ENCODE measurements at regions not wholly inside any gene's neighbourhood (a gene's known extent, or its start where the extent isn't known, plus 50 kb on each side); places are given as distances from the start of the nearest gene placed in this dataset.

DNA sequence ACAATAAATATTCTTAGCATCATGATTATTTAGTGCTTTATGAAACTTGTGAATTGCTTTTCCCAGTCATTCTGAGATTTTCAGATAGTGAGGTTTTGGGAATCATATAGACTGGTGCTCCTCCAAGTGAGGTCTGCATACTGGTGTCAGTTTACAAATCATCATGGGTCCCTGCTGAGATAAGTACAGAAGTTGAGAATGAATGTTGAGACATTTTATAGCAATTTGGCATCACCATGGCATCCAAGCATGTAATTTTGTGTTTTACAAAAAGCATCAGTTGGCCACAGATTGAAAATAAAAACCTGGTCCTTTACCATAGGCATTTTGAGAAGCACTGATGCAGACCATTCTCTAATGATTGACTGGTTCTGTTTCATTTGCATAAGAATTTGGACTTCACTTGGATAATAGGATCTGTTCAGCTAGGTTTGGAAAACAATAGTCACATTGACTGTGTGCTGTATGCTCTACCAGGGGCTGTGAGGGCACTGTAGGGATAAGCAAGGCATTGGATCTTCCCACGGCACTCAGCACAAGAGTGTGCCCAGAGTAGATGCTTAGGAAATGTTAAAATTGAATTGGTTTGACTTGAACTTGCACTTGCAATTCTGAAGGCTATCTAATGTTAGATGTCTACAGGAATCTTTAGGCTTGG is 79.0 kb upstream of the JUN start:
- TF ChIP-seq CTCF (IDR thresholded peaks at IDR 0.05; ENCODE audit: insufficient read depth, low read depth, low read length, missing control alignments), result no peak
- H3K4me3 ChIP-seq (ENCODE audit: low read length), result no peak overlapping the region
- no peak for DNase-seq (ENCODE audit: low read depth)

- no peak for DNase-seq (ENCODE audit: low read depth)
- no peak overlapping the region for H3K4me3 ChIP-seq (ENCODE audit: low read length)
- no peak for TF ChIP-seq CTCF (IDR thresholded peaks at IDR 0.05; ENCODE audit: insufficient read depth, low read depth, low read length, missing control alignments)
These were observed 80.8 kb upstream of the JUN start for GRCh38 chr1:58864654-58865053.

DNA sequence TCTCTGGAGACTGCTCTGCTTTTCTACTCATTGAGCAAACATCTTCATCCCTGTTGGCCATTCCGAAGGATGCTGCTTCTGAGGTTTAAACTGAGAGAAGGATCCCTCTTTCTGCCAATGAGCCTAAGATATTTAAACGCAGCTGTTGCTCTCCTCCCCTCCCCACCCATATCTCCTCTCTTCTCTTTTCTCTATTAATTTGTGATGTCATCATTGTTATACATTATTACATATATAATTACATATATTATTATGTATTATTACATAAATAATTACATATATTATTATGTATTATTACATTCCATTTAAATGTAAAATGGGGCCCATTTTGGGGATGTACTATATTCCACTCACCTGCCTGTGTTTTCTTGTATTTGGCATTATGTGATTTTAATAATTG is 82.7 kb upstream of the JUN start:
- no peak overlapping the region for H3K4me3 ChIP-seq (ENCODE audit: low read length)
- no peak for DNase-seq (ENCODE audit: low read depth)
- TF ChIP-seq CTCF (IDR thresholded peaks at IDR 0.05; ENCODE audit: insufficient read depth, low read depth, low read length, missing control alignments), result no peak

GRCh38 chr1:58869638-58870297 is 85.9 kb upstream of the JUN start:
- H3K4me3 ChIP-seq (ENCODE audit: low read length), result no peak overlapping the region
- no peak for TF ChIP-seq CTCF (IDR thresholded peaks at IDR 0.05; ENCODE audit: insufficient read depth, low read depth, low read length, missing control alignments)
- no peak for DNase-seq (ENCODE audit: low read depth)

GRCh38 chr1:58870298-58870676 is 86.4 kb upstream of the JUN start:
- no peak for TF ChIP-seq CTCF (IDR thresholded peaks at IDR 0.05; ENCODE audit: insufficient read depth, low read depth, low read length, missing control alignments)

GRCh38 chr1:58874342-58874741 is 90.5 kb upstream of the JUN start:
- TF ChIP-seq CTCF (IDR thresholded peaks at IDR 0.05; ENCODE audit: insufficient read depth, low read depth, low read length, missing control alignments), result no peak
- no peak overlapping the region for H3K4me3 ChIP-seq (ENCODE audit: low read length)

More at GRCh38 chr1:58870298-58870676, 86.4 kb upstream of the JUN start:
- H3K4me3 ChIP-seq (ENCODE audit: low read length), result no peak overlapping the region
- DNase-seq (ENCODE audit: low read depth), result no peak

More at GRCh38 chr1:58874342-58874741, 90.5 kb upstream of the JUN start:
- DNase-seq (ENCODE audit: low read depth), result no peak
